Mesodermal cell (in vitro differentiated cells): ENCODE measurements at regions not wholly inside any gene's neighbourhood (a gene's known extent, or its start where the extent isn't known, plus 50 kb on each side); places are given as distances from the start of the nearest gene placed in this dataset.

Source experiments
- H3K27ac ChIP-seq: 2 replicates; pipeline ENCODE4 v1.7.0; 2013; ENCODE audit warnings: mild to moderate bottlenecking, low read depth, low read length, moderate library complexity; ENCODE audit not compliant: severe bottlenecking
- H3K36me3 ChIP-seq: 2 replicates; pipeline ENCODE4 v1.7.1; 2013; ENCODE audit warnings: mild to moderate bottlenecking, low read length, moderate library complexity; ENCODE audit not compliant: control insufficient read depth, insufficient read depth
- H3K4me1 ChIP-seq: one replicate; pipeline ENCODE4 v1.7.1; 2013; ENCODE audit warnings: mild to moderate bottlenecking, low read length; ENCODE audit not compliant: insufficient read depth, control insufficient read depth, poor library complexity, severe bottlenecking
- H3K4me3 ChIP-seq: 2 replicates; pipeline ENCODE4 v1.7.0; 2013; ENCODE audit warnings: low read length, control low read depth, mild to moderate bottlenecking; ENCODE audit not compliant: insufficient read depth, poor library complexity, severe bottlenecking; ENCODE audit errors: extremely low read depth
- H3K9me3 ChIP-seq: 2 replicates; pipeline ENCODE4 v1.7.1; 2013; ENCODE audit warnings: mild to moderate bottlenecking, low read length, moderate library complexity; ENCODE audit not compliant: control insufficient read depth
- WGBS, 2 experiments: methylation state at CpG; one replicate each; pipeline ENCODE4 v1.1.5; 2013; ENCODE audit warnings: missing lambda C conversion rate in 2 of 2; ENCODE audit not compliant: insufficient coverage in 2 of 2; 5-methylcytosine and 5-hydroxymethylcytosine counted together

GRCh38 chr3:197446700-197447056 is 109.1 kb downstream of the BDH1 start:
- no peaks in the 10 kb centered on the region for H3K4me1 ChIP-seq
- no peak overlapping the region for H3K4me3 ChIP-seq
- no peaks in the 10 kb centered on the region for H3K36me3 ChIP-seq
- H3K27ac ChIP-seq = no peak overlapping the region
- 90 to 96% methylated on average over 8 of the region's 9 CpGs for WGBS, 2 experiments
- H3K9me3 ChIP-seq = no peaks in the 10 kb centered on the region

- no peak overlapping the region for H3K4me3 ChIP-seq
- no peaks in the 10 kb centered on the region for H3K4me1 ChIP-seq
- no peaks in the 10 kb centered on the region for H3K36me3 ChIP-seq
- no peak overlapping the region for H3K27ac ChIP-seq
- 81 to 97% methylated on average over 4 to 10 of the region's 13 CpGs for WGBS, 2 experiments
- no peaks in the 10 kb centered on the region for H3K9me3 ChIP-seq
Measured at GRCh38 chr3:197445896-197446699, 109.7 kb downstream of the BDH1 start.

GRCh38 chr3:197444793-197445379 is 110.9 kb downstream of the BDH1 start:
- 94 to 99% methylated on average over 10 to 13 of the region's 14 CpGs for WGBS, 2 experiments
- no peaks in the 10 kb centered on the region for H3K36me3 ChIP-seq
- no peak overlapping the region for H3K27ac ChIP-seq
- no peaks in the 10 kb centered on the region for H3K9me3 ChIP-seq
- H3K4me1 ChIP-seq = no peaks in the 10 kb centered on the region
- H3K4me3 ChIP-seq = no peak overlapping the region

GRCh38 chr3:197443506-197443905 is 112.3 kb downstream of the BDH1 start:
- no peak overlapping the region for H3K4me3 ChIP-seq
- no peaks in the 10 kb centered on the region for H3K36me3 ChIP-seq
- no peak overlapping the region for H3K27ac ChIP-seq
- WGBS, 2 experiments = 77 to 84% methylated on average over 7 to 8 of the region's 8 CpGs
- no peaks in the 10 kb centered on the region for H3K9me3 ChIP-seq
- no peaks in the 10 kb centered on the region for H3K4me1 ChIP-seq

GRCh38 chr3:197440717-197441303 is 115.0 kb downstream of the BDH1 start:
- H3K4me1 ChIP-seq = no peaks in the 10 kb centered on the region
- WGBS, 2 experiments = 89 to 94% methylated on average over 5 to 7 of the region's 7 CpGs
- no peaks in the 10 kb centered on the region for H3K9me3 ChIP-seq
- H3K27ac ChIP-seq = no peak overlapping the region
- no peak overlapping the region for H3K4me3 ChIP-seq
- H3K36me3 ChIP-seq = no peaks in the 10 kb centered on the region

GRCh38 chr3:197438906-197439305 is 116.9 kb downstream of the BDH1 start:
- Histone ChIP-seq H3K9me3 (no peaks in the 10 kb centered on the region), H3K36me3 (no peaks in the 10 kb centered on the region), H3K4me3 (no peak overlapping the region), H3K27ac (no peak overlapping the region), H3K4me1 (no peaks in the 10 kb centered on the region)
- WGBS, 2 experiments = 77 to 83% methylated on average over 1 to 2 of the region's 3 CpGs

- H3K4me1 ChIP-seq = peaks cover 15% of the 10 kb centered on the region
- no peak overlapping the region for H3K27ac ChIP-seq
- no peaks in the 10 kb centered on the region for H3K36me3 ChIP-seq
- H3K9me3 ChIP-seq = no peaks in the 10 kb centered on the region
- WGBS, 2 experiments = no CpG with 5 or more reads among the region's 3 CpGs
- no peak overlapping the region for H3K4me3 ChIP-seq
Measured at GRCh38 chr3:197435426-197435825, 120.3 kb downstream of the BDH1 start.

- Histone ChIP-seq H3K9me3 (no peaks in the 10 kb centered on the region), H3K4me3 (no peak overlapping the region), H3K27ac (no peak overlapping the region), H3K36me3 (no peaks in the 10 kb centered on the region), H3K4me1 (peaks cover 15% of the 10 kb centered on the region)
- WGBS, 2 experiments = 87 to 98% methylated on average over 5 to 6 of the region's 7 CpGs
Measured at GRCh38 chr3:197434830-197435229, 120.9 kb downstream of the BDH1 start.

GRCh38 chr3:197432384-197433127 is 123.2 kb downstream of the BDH1 start:
- no peak overlapping the region for H3K4me3 ChIP-seq
- H3K9me3 ChIP-seq = no peaks in the 10 kb centered on the region
- peak overlapping the region; percentile 41 for H3K27ac ChIP-seq
- peaks cover 15% of the 10 kb centered on the region for H3K4me1 ChIP-seq
- 100% methylated on average over 1 of the region's 4 CpGs; no CpG with 5 or more reads in 1 of the 2 experiments for WGBS, 2 experiments
- no peaks in the 10 kb centered on the region for H3K36me3 ChIP-seq

- Histone ChIP-seq H3K36me3 (no peaks in the 10 kb centered on the region), H3K9me3 (no peaks in the 10 kb centered on the region), H3K4me3 (no peak overlapping the region), H3K4me1 (peaks cover 15% of the 10 kb centered on the region), H3K27ac (no peak overlapping the region)
- 100% methylated on average over 2 to 5 of the region's 6 CpGs for WGBS, 2 experiments
Measured at GRCh38 chr3:197431346-197431910, 124.3 kb downstream of the BDH1 start.
